ENCODE measurements at regions not wholly inside any gene's neighbourhood (a gene's known extent, or its start where the extent isn't known, plus 50 kb on each side); places are given as distances from the start of the nearest gene placed in this dataset.

DNA sequence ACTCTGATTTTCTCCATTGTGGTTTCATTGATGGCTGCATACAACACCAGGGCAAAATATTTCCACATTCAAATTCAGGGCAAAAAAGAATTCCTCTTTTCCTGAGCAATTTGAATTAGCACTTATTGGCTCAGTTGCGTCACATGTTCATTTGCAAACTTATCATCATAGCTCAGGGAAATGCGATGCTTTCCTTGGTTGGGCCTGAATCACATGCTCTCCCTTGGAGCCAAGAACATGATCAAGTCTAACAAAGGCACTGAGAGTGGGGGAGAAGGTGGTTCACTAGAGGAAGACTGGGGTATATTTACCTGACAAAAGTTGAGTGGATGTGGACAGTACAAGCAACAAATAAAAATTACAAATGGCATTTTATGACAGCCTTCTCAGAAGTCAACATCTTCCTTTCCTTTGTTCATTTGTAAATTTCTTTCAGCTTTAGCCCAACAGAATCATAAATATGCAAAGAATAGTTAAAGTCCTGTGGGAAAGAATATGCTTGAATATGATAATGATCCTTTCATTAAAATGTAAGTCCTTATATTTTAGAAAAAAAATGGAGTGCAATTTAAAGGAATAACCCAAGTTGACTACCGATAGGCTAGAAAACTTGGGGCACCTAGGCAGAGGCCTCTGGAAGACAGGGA is 277.2 kb downstream of the NEDD1 start:
- no peak for DNase-seq
- POLR2A ChIA-PET (ENCODE audit: unreplicated experiment): no interaction called here
- Histone ChIP-seq H3K36me3 (ENCODE audit: low read depth) (no peaks in the 10 kb centered on the region), H3K79me2 (ENCODE audit: low read depth) (no peaks in the 10 kb centered on the region), H3K27me3 (ENCODE audit: insufficient read depth, low read depth) (no peaks in the 10 kb centered on the region), H3K9me3 (ENCODE audit: insufficient read depth, low read depth) (no peaks in the 10 kb centered on the region), H2AFZ (no peak overlapping the region), H3F3A (ENCODE audit: insufficient read depth, low read depth) (no peaks in the 10 kb centered on the region), H4K20me1 (ENCODE audit: insufficient read depth) (no peaks in the 10 kb centered on the region), H3K9me2 (ENCODE audit: insufficient read depth) (no peaks in the 10 kb centered on the region; the same call in 1 of the 2 replicates), H3K4me2 (no peak overlapping the region), H3K27ac (no peak overlapping the region), H3K4me3 (no peak overlapping the region), H3K4me1 (replicated peaks; ENCODE audit: insufficient read depth) (no peaks in the 10 kb centered on the region)
- no peak for TF ChIP-seq EZH2 (IDR thresholded peaks at IDR 0.05; ENCODE audit: low read depth)
- TF ChIP-seq, protein P1, sequence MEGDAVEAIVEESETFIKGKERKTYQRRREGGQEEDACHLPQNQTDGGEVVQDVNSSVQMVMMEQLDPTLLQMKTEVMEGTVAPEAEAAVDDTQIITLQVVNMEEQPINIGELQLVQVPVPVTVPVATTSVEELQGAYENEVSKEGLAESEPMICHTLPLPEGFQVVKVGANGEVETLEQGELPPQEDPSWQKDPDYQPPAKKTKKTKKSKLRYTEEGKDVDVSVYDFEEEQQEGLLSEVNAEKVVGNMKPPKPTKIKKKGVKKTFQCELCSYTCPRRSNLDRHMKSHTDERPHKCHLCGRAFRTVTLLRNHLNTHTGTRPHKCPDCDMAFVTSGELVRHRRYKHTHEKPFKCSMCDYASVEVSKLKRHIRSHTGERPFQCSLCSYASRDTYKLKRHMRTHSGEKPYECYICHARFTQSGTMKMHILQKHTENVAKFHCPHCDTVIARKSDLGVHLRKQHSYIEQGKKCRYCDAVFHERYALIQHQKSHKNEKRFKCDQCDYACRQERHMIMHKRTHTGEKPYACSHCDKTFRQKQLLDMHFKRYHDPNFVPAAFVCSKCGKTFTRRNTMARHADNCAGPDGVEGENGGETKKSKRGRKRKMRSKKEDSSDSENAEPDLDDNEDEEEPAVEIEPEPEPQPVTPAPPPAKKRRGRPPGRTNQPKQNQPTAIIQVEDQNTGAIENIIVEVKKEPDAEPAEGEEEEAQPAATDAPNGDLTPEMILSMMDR (conservative IDR thresholded peaks at IDR 0.05): no peak
- CTCF ChIA-PET: no interaction called here
- BruUV-seq (replicated peaks): no TSS peak
- intact Hi-C loops (cut with micrococcal nuclease; ENCODE audit: unreplicated experiment): no loop called here

DNA sequence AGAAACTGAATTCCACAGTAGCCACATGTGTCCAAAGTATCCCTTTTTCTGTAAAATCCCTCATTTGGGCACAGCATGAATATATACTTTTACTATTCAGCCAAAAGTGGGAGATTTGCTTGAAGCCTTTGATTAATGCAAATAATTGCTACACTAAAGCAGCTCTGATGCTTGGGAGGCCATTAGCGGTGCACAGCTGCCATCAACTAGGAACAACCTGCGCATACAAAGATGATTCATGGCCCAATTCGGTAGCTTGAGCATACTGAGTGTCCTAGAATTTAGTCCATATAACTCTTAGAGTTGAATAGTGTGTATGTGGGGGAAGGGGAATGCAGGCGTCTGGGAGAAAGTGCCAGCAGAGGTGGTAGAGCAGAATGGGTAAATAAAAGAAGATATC is 277.0 kb upstream of the RMST start:
- H3K36me3 ChIP-seq (ENCODE audit: low read depth): no peaks in the 10 kb centered on the region
- H3K9me3 ChIP-seq (ENCODE audit: insufficient read depth, low read depth): no peaks in the 10 kb centered on the region
- no peaks in the 10 kb centered on the region for H3K4me1 ChIP-seq (replicated peaks; ENCODE audit: insufficient read depth)
- no peaks in the 10 kb centered on the region for H3K27me3 ChIP-seq (ENCODE audit: insufficient read depth, low read depth)
- intact Hi-C loops (cut with micrococcal nuclease; ENCODE audit: unreplicated experiment): no loop called here
- no peaks in the 10 kb centered on the region for H3F3A ChIP-seq (ENCODE audit: insufficient read depth, low read depth)
- H3K4me3 ChIP-seq: no peak overlapping the region
- CTCF ChIA-PET: interaction anchor here (0.5 kb wide), 1 partner anchor 135 kb away, joined by 12 read pairs; no protein-coding TSS in a partner anchor
- no peaks in the 10 kb centered on the region; the same call in none of the 2 replicates for H3K9me2 ChIP-seq (ENCODE audit: insufficient read depth)
- no peaks in the 10 kb centered on the region for H4K20me1 ChIP-seq (ENCODE audit: insufficient read depth)
- POLR2A ChIA-PET (ENCODE audit: unreplicated experiment): no interaction called here
- no peaks in the 10 kb centered on the region for H3K79me2 ChIP-seq (ENCODE audit: low read depth)
- no peak for TF ChIP-seq EZH2 (IDR thresholded peaks at IDR 0.05; ENCODE audit: low read depth)
- TF ChIP-seq, protein P1 (conservative IDR thresholded peaks at IDR 0.05): no peak
- DNase-seq: no peak
- H3K27ac ChIP-seq: no peak overlapping the region
- BruUV-seq (replicated peaks): no TSS peak
- no peak overlapping the region for H2AFZ ChIP-seq
- no peak overlapping the region for H3K4me2 ChIP-seq

DNA sequence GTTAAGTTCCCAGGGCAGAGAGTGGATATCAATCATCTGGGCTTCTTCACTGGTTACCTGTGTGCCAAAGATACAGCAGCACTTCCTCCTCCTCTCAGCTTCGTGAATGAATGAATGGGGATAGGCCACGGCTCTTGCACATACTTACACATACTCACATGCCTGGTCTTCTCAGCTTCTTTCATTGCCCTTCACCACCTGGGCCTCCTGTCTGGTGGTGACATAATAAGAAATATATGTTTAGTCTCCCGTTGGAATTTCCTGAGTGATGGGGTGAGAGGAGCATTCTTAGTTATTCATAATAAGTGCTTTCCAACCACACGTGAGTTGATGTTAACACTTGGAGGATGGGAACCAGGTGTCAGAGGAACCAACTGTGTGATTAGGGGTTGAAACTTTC is 268.1 kb upstream of the RMST start:
- H3K79me2 ChIP-seq (ENCODE audit: low read depth): no peaks in the 10 kb centered on the region
- H3K4me1 ChIP-seq (replicated peaks; ENCODE audit: insufficient read depth): no peaks in the 10 kb centered on the region
- no peaks in the 10 kb centered on the region; the same call in 1 of the 2 replicates for H3K9me2 ChIP-seq (ENCODE audit: insufficient read depth)
- H3K4me3 ChIP-seq: no peak overlapping the region
- no peaks in the 10 kb centered on the region for H3K36me3 ChIP-seq (ENCODE audit: low read depth)
- H3F3A ChIP-seq (ENCODE audit: insufficient read depth, low read depth): no peaks in the 10 kb centered on the region
- no peak for DNase-seq
- intact Hi-C loops (cut with micrococcal nuclease; ENCODE audit: unreplicated experiment): no loop called here
- ChIA-PET POLR2A (ENCODE audit: unreplicated experiment) (no interaction called here), CTCF (no interaction called here)
- no peak overlapping the region for H2AFZ ChIP-seq
- no TSS peak for BruUV-seq (replicated peaks)
- H3K27ac ChIP-seq: no peak overlapping the region
- no peak for TF ChIP-seq EZH2 (IDR thresholded peaks at IDR 0.05; ENCODE audit: low read depth)
- no peaks in the 10 kb centered on the region for H3K27me3 ChIP-seq (ENCODE audit: insufficient read depth, low read depth)
- H3K4me2 ChIP-seq: no peak overlapping the region
- H3K9me3 ChIP-seq (ENCODE audit: insufficient read depth, low read depth): no peaks in the 10 kb centered on the region
- no peaks in the 10 kb centered on the region for H4K20me1 ChIP-seq (ENCODE audit: insufficient read depth)

DNA sequence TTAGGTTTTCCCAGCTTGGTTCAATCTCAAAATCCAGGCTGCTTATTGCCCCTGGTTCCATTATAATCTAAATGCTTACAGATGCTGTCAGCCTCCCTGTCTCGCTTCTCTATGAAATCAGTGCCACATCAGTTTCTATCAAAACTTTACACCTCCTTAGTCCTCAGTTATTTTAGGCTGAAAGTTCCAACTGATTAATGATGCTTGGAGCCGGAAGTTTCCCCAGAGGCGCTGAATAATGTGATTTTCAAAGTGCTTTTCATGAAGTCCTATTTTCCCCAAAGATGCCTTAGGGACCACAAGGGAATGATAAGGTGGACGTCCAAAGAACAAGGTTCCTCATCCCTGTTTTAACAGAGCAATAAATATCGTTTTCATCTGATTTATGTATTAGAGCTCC is 262.4 kb upstream of the RMST start:
- BruUV-seq (replicated peaks): no TSS peak
- TF ChIP-seq EZH2 (IDR thresholded peaks at IDR 0.05; ENCODE audit: low read depth): no peak
- TF ChIP-seq, protein P1 (conservative IDR thresholded peaks at IDR 0.05): no peak
- ChIA-PET CTCF (no interaction called here), POLR2A (ENCODE audit: unreplicated experiment) (no interaction called here)
- Histone ChIP-seq H3K9me2 (ENCODE audit: insufficient read depth) (no peaks in the 10 kb centered on the region), H3K4me2 (no peak overlapping the region), H3K27me3 (ENCODE audit: insufficient read depth, low read depth) (no peaks in the 10 kb centered on the region), H3K36me3 (ENCODE audit: low read depth) (no peaks in the 10 kb centered on the region), H3K79me2 (ENCODE audit: low read depth) (no peaks in the 10 kb centered on the region), H2AFZ (no peak overlapping the region), H4K20me1 (ENCODE audit: insufficient read depth) (no peaks in the 10 kb centered on the region), H3K9me3 (ENCODE audit: insufficient read depth, low read depth) (no peaks in the 10 kb centered on the region), H3K4me3 (no peak overlapping the region), H3K27ac (no peak overlapping the region), H3K4me1 (replicated peaks; ENCODE audit: insufficient read depth) (no peaks in the 10 kb centered on the region), H3F3A (ENCODE audit: insufficient read depth, low read depth) (no peaks in the 10 kb centered on the region)
- DNase-seq: no peak
- intact Hi-C loops (cut with micrococcal nuclease; ENCODE audit: unreplicated experiment): no loop called here
